ENCODE measurements at regions not wholly inside any gene's neighbourhood (a gene's known extent, or its start where the extent isn't known, plus 50 kb on each side); places are given as distances from the start of the nearest gene placed in this dataset.

DNA sequence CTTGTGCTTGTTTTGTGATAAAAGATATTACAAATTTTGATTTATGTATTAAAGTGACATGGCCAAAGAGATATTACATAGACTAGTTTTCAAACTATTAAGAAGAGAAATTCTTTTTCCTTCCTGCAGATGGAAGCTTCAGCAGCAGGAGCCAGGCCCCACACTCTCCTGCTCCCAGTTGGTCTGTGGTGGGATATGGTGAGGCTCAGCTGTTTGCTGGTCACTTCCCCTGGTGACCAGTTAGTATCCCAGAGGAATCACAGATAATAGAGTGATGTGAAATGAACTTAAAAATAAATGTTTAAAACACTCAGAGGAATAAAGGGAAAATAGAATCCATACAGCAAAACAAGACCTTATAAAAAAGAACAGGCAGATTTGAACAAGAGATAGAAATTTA lies 154.7 kb downstream of the KTN1 start:
- Histone ChIP-seq H3K27me3 (ENCODE audit: insufficient read depth) (no peaks in the 10 kb centered on the region), H3K9me2 (ENCODE audit: insufficient read depth) (peaks cover 12% of the 10 kb centered on the region; the same call in 1 of the 2 replicates), H3K4me2 (no peak overlapping the region), H3K4me3 (no peak overlapping the region), H3K27ac (ENCODE audit: low read depth) (no peak overlapping the region), H3K4me1 (ENCODE audit: insufficient read depth) (no peaks in the 10 kb centered on the region), H3K36me3 (ENCODE audit: insufficient read depth) (no peaks in the 10 kb centered on the region), H3K79me2 (replicated peaks; ENCODE audit: insufficient read depth) (no peaks in the 10 kb centered on the region), H4K20me1 (replicated peaks; ENCODE audit: insufficient read depth) (no peaks in the 10 kb centered on the region), H3F3A (replicated peaks; ENCODE audit: low read depth) (no peaks in the 10 kb centered on the region), H2AFZ (no peak overlapping the region)
- TF ChIP-seq, protein P1, sequence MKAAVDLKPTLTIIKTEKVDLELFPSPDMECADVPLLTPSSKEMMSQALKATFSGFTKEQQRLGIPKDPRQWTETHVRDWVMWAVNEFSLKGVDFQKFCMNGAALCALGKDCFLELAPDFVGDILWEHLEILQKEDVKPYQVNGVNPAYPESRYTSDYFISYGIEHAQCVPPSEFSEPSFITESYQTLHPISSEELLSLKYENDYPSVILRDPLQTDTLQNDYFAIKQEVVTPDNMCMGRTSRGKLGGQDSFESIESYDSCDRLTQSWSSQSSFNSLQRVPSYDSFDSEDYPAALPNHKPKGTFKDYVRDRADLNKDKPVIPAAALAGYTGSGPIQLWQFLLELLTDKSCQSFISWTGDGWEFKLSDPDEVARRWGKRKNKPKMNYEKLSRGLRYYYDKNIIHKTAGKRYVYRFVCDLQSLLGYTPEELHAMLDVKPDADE (IDR thresholded peaks at IDR 0.05): no peak
- TF ChIP-seq EZH2phosphoT487 (IDR thresholded peaks at IDR 0.05; ENCODE audit: unreplicated experiment) (no peak), CREB1 (CRISPR knock-in tag; IDR thresholded peaks at IDR 0.05; ENCODE audit: low read depth) (no peak), ZNF331 (CRISPR knock-in tag; IDR thresholded peaks at IDR 0.05; ENCODE audit: low read depth) (no peak), POLR2AphosphoS5 (IDR thresholded peaks at IDR 0.05; ENCODE audit: low read depth) (no peak), JUNB (IDR thresholded peaks at IDR 0.05; ENCODE audit: unreplicated experiment) (no peak), EZH2 (IDR thresholded peaks at IDR 0.05; ENCODE audit: low read depth, unreplicated experiment) (no peak), NANOG (IDR thresholded peaks at IDR 0.05; ENCODE audit: borderline replicate concordance) (no peak), ZNF114 (CRISPR knock-in tag; IDR thresholded peaks at IDR 0.05) (no peak), STAT1 (IDR thresholded peaks at IDR 0.05; ENCODE audit: unreplicated experiment) (no peak)
- TF ChIP-seq, protein P2, sequence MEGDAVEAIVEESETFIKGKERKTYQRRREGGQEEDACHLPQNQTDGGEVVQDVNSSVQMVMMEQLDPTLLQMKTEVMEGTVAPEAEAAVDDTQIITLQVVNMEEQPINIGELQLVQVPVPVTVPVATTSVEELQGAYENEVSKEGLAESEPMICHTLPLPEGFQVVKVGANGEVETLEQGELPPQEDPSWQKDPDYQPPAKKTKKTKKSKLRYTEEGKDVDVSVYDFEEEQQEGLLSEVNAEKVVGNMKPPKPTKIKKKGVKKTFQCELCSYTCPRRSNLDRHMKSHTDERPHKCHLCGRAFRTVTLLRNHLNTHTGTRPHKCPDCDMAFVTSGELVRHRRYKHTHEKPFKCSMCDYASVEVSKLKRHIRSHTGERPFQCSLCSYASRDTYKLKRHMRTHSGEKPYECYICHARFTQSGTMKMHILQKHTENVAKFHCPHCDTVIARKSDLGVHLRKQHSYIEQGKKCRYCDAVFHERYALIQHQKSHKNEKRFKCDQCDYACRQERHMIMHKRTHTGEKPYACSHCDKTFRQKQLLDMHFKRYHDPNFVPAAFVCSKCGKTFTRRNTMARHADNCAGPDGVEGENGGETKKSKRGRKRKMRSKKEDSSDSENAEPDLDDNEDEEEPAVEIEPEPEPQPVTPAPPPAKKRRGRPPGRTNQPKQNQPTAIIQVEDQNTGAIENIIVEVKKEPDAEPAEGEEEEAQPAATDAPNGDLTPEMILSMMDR (conservative IDR thresholded peaks at IDR 0.05; ENCODE audit: low read depth in 2 of 2): no peak
- TF ChIP-seq, protein P3, sequence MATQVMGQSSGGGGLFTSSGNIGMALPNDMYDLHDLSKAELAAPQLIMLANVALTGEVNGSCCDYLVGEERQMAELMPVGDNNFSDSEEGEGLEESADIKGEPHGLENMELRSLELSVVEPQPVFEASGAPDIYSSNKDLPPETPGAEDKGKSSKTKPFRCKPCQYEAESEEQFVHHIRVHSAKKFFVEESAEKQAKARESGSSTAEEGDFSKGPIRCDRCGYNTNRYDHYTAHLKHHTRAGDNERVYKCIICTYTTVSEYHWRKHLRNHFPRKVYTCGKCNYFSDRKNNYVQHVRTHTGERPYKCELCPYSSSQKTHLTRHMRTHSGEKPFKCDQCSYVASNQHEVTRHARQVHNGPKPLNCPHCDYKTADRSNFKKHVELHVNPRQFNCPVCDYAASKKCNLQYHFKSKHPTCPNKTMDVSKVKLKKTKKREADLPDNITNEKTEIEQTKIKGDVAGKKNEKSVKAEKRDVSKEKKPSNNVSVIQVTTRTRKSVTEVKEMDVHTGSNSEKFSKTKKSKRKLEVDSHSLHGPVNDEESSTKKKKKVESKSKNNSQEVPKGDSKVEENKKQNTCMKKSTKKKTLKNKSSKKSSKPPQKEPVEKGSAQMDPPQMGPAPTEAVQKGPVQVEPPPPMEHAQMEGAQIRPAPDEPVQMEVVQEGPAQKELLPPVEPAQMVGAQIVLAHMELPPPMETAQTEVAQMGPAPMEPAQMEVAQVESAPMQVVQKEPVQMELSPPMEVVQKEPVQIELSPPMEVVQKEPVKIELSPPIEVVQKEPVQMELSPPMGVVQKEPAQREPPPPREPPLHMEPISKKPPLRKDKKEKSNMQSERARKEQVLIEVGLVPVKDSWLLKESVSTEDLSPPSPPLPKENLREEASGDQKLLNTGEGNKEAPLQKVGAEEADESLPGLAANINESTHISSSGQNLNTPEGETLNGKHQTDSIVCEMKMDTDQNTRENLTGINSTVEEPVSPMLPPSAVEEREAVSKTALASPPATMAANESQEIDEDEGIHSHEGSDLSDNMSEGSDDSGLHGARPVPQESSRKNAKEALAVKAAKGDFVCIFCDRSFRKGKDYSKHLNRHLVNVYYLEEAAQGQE (IDR thresholded peaks at IDR 0.05; ENCODE audit: unreplicated experiment): no peak
- TF ChIP-seq, protein P4, sequence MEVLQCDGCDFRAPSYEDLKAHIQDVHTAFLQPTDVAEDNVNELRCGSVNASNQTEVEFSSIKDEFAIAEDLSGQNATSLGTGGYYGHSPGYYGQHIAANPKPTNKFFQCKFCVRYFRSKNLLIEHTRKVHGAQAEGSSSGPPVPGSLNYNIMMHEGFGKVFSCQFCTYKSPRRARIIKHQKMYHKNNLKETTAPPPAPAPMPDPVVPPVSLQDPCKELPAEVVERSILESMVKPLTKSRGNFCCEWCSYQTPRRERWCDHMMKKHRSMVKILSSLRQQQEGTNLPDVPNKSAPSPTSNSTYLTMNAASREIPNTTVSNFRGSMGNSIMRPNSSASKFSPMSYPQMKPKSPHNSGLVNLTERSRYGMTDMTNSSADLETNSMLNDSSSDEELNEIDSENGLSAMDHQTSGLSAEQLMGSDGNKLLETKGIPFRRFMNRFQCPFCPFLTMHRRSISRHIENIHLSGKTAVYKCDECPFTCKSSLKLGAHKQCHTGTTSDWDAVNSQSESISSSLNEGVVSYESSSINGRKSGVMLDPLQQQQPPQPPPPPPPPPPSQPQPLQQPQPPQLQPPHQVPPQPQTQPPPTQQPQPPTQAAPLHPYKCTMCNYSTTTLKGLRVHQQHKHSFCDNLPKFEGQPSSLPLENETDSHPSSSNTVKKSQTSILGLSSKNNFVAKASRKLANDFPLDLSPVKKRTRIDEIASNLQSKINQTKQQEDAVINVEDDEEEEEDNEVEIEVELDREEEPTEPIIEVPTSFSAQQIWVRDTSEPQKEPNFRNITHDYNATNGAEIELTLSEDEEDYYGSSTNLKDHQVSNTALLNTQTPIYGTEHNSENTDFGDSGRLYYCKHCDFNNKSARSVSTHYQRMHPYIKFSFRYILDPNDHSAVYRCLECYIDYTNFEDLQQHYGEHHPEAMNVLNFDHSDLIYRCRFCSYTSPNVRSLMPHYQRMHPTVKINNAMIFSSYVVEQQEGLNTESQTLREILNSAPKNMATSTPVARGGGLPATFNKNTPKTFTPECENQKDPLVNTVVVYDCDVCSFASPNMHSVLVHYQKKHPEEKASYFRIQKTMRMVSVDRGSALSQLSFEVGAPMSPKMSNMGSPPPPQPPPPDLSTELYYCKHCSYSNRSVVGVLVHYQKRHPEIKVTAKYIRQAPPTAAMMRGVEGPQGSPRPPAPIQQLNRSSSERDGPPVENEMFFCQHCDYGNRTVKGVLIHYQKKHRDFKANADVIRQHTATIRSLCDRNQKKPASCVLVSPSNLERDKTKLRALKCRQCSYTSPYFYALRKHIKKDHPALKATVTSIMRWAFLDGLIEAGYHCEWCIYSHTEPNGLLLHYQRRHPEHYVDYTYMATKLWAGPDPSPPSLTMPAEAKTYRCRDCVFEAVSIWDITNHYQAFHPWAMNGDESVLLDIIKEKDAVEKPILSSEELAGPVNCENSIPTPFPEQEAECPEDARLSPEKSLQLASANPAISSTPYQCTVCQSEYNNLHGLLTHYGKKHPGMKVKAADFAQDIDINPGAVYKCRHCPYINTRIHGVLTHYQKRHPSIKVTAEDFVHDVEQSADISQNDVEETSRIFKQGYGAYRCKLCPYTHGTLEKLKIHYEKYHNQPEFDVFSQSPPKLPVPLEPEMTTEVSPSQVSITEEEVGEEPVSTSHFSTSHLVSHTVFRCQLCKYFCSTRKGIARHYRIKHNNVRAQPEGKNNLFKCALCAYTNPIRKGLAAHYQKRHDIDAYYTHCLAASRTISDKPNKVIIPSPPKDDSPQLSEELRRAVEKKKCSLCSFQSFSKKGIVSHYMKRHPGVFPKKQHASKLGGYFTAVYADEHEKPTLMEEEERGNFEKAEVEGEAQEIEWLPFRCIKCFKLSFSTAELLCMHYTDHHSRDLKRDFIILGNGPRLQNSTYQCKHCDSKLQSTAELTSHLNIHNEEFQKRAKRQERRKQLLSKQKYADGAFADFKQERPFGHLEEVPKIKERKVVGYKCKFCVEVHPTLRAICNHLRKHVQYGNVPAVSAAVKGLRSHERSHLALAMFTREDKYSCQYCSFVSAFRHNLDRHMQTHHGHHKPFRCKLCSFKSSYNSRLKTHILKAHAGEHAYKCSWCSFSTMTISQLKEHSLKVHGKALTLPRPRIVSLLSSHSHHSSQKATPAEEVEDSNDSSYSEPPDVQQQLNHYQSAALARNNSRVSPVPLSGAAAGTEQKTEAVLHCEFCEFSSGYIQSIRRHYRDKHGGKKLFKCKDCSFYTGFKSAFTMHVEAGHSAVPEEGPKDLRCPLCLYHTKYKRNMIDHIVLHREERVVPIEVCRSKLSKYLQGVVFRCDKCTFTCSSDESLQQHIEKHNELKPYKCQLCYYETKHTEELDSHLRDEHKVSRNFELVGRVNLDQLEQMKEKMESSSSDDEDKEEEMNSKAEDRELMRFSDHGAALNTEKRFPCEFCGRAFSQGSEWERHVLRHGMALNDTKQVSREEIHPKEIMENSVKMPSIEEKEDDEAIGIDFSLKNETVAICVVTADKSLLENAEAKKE (CRISPR knock-in tag; IDR thresholded peaks at IDR 0.05): no peak
- DNase-seq (ENCODE audit: low spot score) (no peak), ATAC-seq (no peak)
- no peaks in the 10 kb centered on the region for H3K4me1 Mint-ChIP-seq
- H3K36me3 Mint-ChIP-seq (ENCODE audit: low read depth): no peaks in the 10 kb centered on the region
- H3K27me3 Mint-ChIP-seq (ENCODE audit: insufficient read depth, low read depth, poor library complexity): peaks cover 1% of the 10 kb centered on the region
- H3K9me3 Mint-ChIP-seq: no peaks in the 10 kb centered on the region
- H3K4me3 Mint-ChIP-seq: no peak overlapping the region
- H3K27ac Mint-ChIP-seq: no peak overlapping the region

Data from GM23338 (cell line).